Small intestine (tissue), 7 donors: ENCODE measurements at regions not wholly inside any gene's neighbourhood (a gene's known extent, or its start where the extent isn't known, plus 50 kb on each side); places are given as distances from the start of the nearest gene placed in this dataset.

ENCODE experiments used
- DNase-seq, 2 donors: peaks; one replicate each; pipeline versions ENCODE4 v3.0.0 to v3.0.0-alpha.2; 2013
- FAIRE-seq: peaks from 2 replicates; lab custom pipeline; 2012; peaks lifted over from hg19 to GRCh38; lab: Jason Lieb, UNC
- H3K27ac ChIP-seq, 3 donors: one replicate each; pipeline ENCODE4 v1.5.1; 2013; ENCODE audit warnings: low read length in 2 of 3, mild to moderate bottlenecking in 2 of 3, control low read depth in 1 of 3, inconsistent platforms in 1 of 3, low read depth in 1 of 3, moderate library complexity in 1 of 3
- H3K27me3 ChIP-seq, 3 donors: one replicate each; pipeline ENCODE4 v1.6.1; 2013; ENCODE audit warnings: low read length in 3 of 3, inconsistent platforms in 1 of 3; ENCODE audit not compliant: control insufficient read depth in 3 of 3, insufficient read depth in 3 of 3
- H3K36me3 ChIP-seq, 3 donors: one replicate each; pipeline ENCODE4 v1.6.1; 2013; ENCODE audit warnings: low read length in 3 of 3, inconsistent platforms in 1 of 3, low read depth in 1 of 3, mild to moderate bottlenecking in 1 of 3, moderate library complexity in 1 of 3; ENCODE audit not compliant: control insufficient read depth in 3 of 3, insufficient read depth in 2 of 3
- H3K4me1 ChIP-seq, 3 donors: one replicate each; pipeline ENCODE4 v1.6.1; 2013; ENCODE audit warnings: low read length in 2 of 3, inconsistent platforms in 1 of 3, low read depth in 1 of 3, mild to moderate bottlenecking in 1 of 3, moderate library complexity in 1 of 3; ENCODE audit not compliant: control insufficient read depth in 3 of 3, insufficient read depth in 2 of 3
- H3K4me3 ChIP-seq, 3 donors: one replicate each; pipeline ENCODE4 v1.5.1; 2013; ENCODE audit warnings: low read length in 3 of 3, control low read depth in 1 of 3, inconsistent platforms in 1 of 3, low read depth in 1 of 3, mild to moderate bottlenecking in 1 of 3, moderate library complexity in 1 of 3
- H3K9me3 ChIP-seq, 2 donors: one replicate each; pipeline ENCODE4 v1.6.1; 2013; ENCODE audit warnings: low read depth in 1 of 2, low read length in 1 of 2; ENCODE audit not compliant: control insufficient read depth in 2 of 2, insufficient read depth in 1 of 2
- WGBS, 3 donors: extraction: QIAGEN DNeasy Blood & Tissue Kit; methylation state at CpG; one replicate each; pipeline ENCODE4 v1.1.7; 2013; 5-methylcytosine and 5-hydroxymethylcytosine counted together
- donor health status: healthy with polysubstance abuse.
- donor health status: control.
- donor health status: control.
- donor health status: Bipolar disorder and iron deficiency.
- donor health status: healthy.

DNA sequence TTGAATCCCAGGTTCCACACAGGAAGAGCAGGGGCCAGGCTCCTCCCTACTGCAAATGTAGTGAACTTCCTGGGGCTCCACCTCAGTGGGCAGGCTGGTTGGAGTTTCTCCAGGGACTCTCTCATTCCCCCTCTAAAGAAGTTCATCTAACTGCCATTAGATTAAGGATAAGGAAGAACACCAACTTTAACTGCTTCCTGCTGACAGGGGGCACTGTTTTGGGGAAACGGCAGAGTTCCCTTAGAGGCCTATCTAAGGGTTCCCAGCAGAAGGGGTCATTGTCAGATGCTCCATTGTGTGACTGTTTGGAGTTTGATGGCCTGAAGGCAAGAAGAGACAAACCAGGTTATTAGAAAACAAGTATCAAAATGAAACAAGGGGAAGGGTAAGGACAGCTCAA is 2159.7 kb upstream of the PIK3C3 start:
- H3K27ac ChIP-seq, result peak overlapping the region in 1 of 3 donors; percentile 77
- no peaks in the 10 kb centered on the region for H3K36me3 ChIP-seq
- no peaks in the 10 kb centered on the region for H3K27me3 ChIP-seq
- H3K4me1 ChIP-seq, result peaks cover 0 to 11% (median 0%) of the 10 kb centered on the region in 3 donors
- FAIRE-seq (no peak), DNase-seq (no peak)
- no peaks in the 10 kb centered on the region for H3K9me3 ChIP-seq
- H3K4me3 ChIP-seq, result no peak overlapping the region
- 63 to 78% (median 73%) methylated on average over 1 of the region's 1 CpG for WGBS, 3 donors

DNA sequence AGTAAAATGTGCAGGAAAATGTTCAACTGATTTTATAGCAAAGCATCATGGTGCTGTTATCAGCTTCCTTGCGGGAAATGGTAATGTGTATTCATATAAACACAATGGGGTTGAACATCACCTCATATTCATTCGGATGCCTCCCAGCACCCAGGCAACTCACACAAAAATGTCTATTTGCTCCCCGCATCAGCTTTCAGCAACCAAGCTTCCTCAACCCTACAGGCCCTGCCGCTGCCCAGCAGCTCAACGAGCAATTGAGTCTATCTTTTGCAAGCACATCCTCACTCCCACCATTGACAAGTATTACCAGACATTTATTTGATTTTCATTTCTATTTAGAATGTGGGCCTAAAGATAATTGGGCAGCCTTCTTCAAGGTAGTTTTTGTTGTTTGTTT is 2161.4 kb upstream of the PIK3C3 start:
- 94 to 97% (median 96%) methylated on average over 5 of the region's 5 CpGs for WGBS, 3 donors
- Histone ChIP-seq H3K4me3 (no peak overlapping the region), H3K4me1 (peaks cover 0 to 7% (median 0%) of the 10 kb centered on the region in 3 donors), H3K36me3 (no peaks in the 10 kb centered on the region), H3K27me3 (no peaks in the 10 kb centered on the region), H3K9me3 (no peaks in the 10 kb centered on the region), H3K27ac (no peak overlapping the region)
- DNase-seq (no peak), FAIRE-seq (no peak)

DNA sequence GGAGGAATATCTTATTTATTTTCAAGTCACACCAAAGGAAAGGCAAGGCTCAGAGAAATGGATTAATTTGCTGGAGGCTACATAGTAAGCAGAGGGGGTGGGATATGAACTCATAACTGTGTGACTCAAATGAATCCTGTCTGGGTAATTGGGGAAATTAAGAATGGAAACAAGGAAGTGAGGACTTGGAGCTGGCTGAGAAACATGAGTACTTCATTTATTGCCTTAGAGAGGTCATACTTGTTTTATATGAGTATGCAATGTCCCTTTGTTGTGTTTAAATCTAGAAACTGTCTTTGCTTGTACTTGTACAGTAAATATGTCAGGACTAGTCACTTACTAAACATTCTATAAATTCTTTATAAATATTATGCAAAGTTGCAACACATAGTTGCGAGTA is 2166.7 kb upstream of the PIK3C3 start:
- Histone ChIP-seq H3K9me3 (no peaks in the 10 kb centered on the region), H3K36me3 (no peaks in the 10 kb centered on the region), H3K4me3 (no peak overlapping the region), H3K27ac (no peak overlapping the region), H3K27me3 (no peaks in the 10 kb centered on the region), H3K4me1 (no peaks in the 10 kb centered on the region)
- FAIRE-seq (peak; percentile 41), DNase-seq (peak in 1 of 2 donors; percentile 9)
- 92 to 94% (median 94%) methylated on average over 1 of the region's 1 CpG for WGBS, 3 donors

DNA sequence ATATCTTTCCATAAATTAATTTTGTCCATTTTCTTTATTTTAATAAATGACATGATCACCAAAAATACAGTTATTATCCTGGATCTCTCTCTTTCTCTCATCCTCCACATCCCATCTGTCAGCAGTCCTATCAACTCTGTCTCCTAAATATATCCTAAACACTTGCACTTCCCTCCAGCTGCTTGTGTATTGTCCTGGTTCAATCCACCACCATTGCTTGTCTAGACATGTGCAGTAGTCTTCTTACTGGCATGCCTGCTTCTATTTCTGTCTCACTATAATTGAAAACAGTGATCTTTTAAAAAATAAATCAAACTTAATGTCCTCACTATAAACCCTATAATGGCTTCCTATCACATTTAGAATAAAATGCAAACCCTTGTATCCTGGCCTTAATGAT is 2168.6 kb upstream of the PIK3C3 start:
- H3K9me3 ChIP-seq, result no peaks in the 10 kb centered on the region
- no peaks in the 10 kb centered on the region for H3K27me3 ChIP-seq
- FAIRE-seq (no peak), DNase-seq (no peak)
- no peak overlapping the region for H3K4me3 ChIP-seq
- H3K4me1 ChIP-seq, result no peaks in the 10 kb centered on the region
- no peak overlapping the region for H3K27ac ChIP-seq
- no peaks in the 10 kb centered on the region for H3K36me3 ChIP-seq

- H3K27me3 ChIP-seq, result no peaks in the 10 kb centered on the region
- H3K36me3 ChIP-seq, result no peaks in the 10 kb centered on the region
- WGBS, 3 donors, result 84 to 93% (median 88%) methylated on average over 5 of the region's 5 CpGs
- no peaks in the 10 kb centered on the region for H3K4me1 ChIP-seq
- no peak overlapping the region for H3K27ac ChIP-seq
- H3K9me3 ChIP-seq, result no peaks in the 10 kb centered on the region
- no peak overlapping the region for H3K4me3 ChIP-seq
- DNase-seq (no peak), FAIRE-seq (no peak)
Observed at GRCh38 chr18:39784541-39784940, 2170.5 kb upstream of the PIK3C3 start.

GRCh38 chr18:39781565-39781964 is 2173.5 kb upstream of the PIK3C3 start:
- Histone ChIP-seq H3K36me3 (no peaks in the 10 kb centered on the region), H3K4me1 (no peaks in the 10 kb centered on the region), H3K27me3 (no peaks in the 10 kb centered on the region), H3K4me3 (no peak overlapping the region), H3K27ac (no peak overlapping the region), H3K9me3 (no peaks in the 10 kb centered on the region)
- FAIRE-seq (no peak), DNase-seq (no peak)
- 82 to 88% (median 84%) methylated on average over 6 of the region's 6 CpGs for WGBS, 3 donors

- H3K4me3 ChIP-seq, result no peak overlapping the region
- no peaks in the 10 kb centered on the region for H3K27me3 ChIP-seq
- H3K36me3 ChIP-seq, result no peaks in the 10 kb centered on the region
- WGBS, 3 donors, result 79 to 84% (median 83%) methylated on average over 4 of the region's 4 CpGs
- H3K9me3 ChIP-seq, result no peaks in the 10 kb centered on the region
- H3K27ac ChIP-seq, result no peak overlapping the region
- FAIRE-seq (no peak), DNase-seq (no peak)
- no peaks in the 10 kb centered on the region for H3K4me1 ChIP-seq
Observed at GRCh38 chr18:39780774-39781173, 2174.3 kb upstream of the PIK3C3 start.

- FAIRE-seq, result no peak
- no peaks in the 10 kb centered on the region for H3K27me3 ChIP-seq
Observed at GRCh38 chr18:39779926-39780325, 2175.1 kb upstream of the PIK3C3 start.

DNA sequence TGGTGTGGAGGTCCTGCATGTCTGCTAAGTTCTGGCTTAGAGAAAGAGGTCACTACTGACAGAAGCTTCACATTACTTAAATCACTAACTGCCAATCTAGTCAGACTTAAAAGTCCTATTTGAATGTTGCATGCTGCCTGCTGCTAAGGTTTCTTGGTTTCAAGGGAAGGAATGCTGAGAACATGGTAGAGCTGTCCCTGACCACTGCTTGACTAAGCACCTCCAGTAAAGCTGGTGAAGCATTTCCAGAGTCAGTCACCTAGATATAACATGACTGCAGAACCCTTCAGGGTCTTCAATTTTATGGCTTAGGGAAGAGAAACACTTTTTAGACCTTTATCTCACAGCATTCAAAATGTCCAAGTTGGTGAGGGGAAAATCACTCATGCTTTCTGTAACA is 2178.3 kb upstream of the PIK3C3 start:
- H3K36me3 ChIP-seq, result no peaks in the 10 kb centered on the region
- FAIRE-seq, result no peak
- no peak overlapping the region for H3K4me3 ChIP-seq
- no peaks in the 10 kb centered on the region for H3K27me3 ChIP-seq
- H3K4me1 ChIP-seq, result no peaks in the 10 kb centered on the region
- H3K9me3 ChIP-seq, result no peaks in the 10 kb centered on the region
- H3K27ac ChIP-seq, result no peak overlapping the region
- DNase-seq, result no peak

More at GRCh38 chr18:39779926-39780325, 2175.1 kb upstream of the PIK3C3 start:
- no peaks in the 10 kb centered on the region for H3K36me3 ChIP-seq
- H3K27ac ChIP-seq, result no peak overlapping the region
- no peak overlapping the region for H3K4me3 ChIP-seq
- WGBS, 3 donors, result 91 to 96% (median 95%) methylated on average over 2 of the region's 2 CpGs
- H3K9me3 ChIP-seq, result no peaks in the 10 kb centered on the region
- no peaks in the 10 kb centered on the region for H3K4me1 ChIP-seq
- no peak for DNase-seq
